HCT116 (cell line): ENCODE measurements at regions not wholly inside any gene's neighbourhood (a gene's known extent, or its start where the extent isn't known, plus 50 kb on each side); places are given as distances from the start of the nearest gene placed in this dataset.

Experiments
- EGR1 ChIP-seq: IDR thresholded peaks from 2 replicates; pipeline ENCODE4 v1.6.1; 2012; ENCODE audit warnings: low read depth
- ELF1 ChIP-seq: IDR thresholded peaks from 2 replicates; pipeline ENCODE4 v1.6.1; 2012; ENCODE audit warnings: low read depth, borderline replicate concordance
- EZH2 ChIP-seq: fragments of 200-600 bp; sonication (generic); IDR thresholded peaks from 2 replicates; pipeline ENCODE4 v1.6.1; 2017; ENCODE audit warnings: antibody characterized with exemption, mixed run types
- EZH2phosphoT487 ChIP-seq: fragments of 200-600 bp; IDR thresholded peaks from 2 replicates; pipeline ENCODE4 v1.6.1; 2018; ENCODE audit warnings: antibody characterized with exemption, borderline replicate concordance
- POLR2A ChIP-seq: IDR thresholded peaks from 2 replicates; pipeline ENCODE4 v1.7.0; 2011; ENCODE audit warnings: borderline replicate concordance; ENCODE audit not compliant: insufficient read depth, insufficient read length; ENCODE audit errors: extremely low read depth
- POLR2AphosphoS5 ChIP-seq: IDR thresholded peaks from 2 replicates; pipeline ENCODE4 v1.6.1; 2011; ENCODE audit warnings: mild to moderate bottlenecking, low read depth, low read length, moderate library complexity
- SP1 ChIP-seq: IDR thresholded peaks from 2 replicates; pipeline ENCODE4 v1.6.1; 2012; ENCODE audit warnings: low read depth
- ZFX ChIP-seq: fragments of 450-650 bp; IDR thresholded peaks from 2 replicates; pipeline ENCODE4 v1.6.1; 2017
- ZNF274 ChIP-seq: fragments of 200-500 bp; sonication (Bioruptor generic); IDR thresholded peaks from 2 replicates; pipeline ENCODE4 v1.6.1; 2014; ENCODE audit warnings: mild to moderate bottlenecking, low read depth, low read length, inconsistent platforms
- TF ChIP-seq, protein P1 (sequence below): IDR thresholded peaks from 2 replicates; pipeline ENCODE4 v1.6.1; 2012
- TF ChIP-seq, protein P2 (sequence below): IDR thresholded peaks from 2 replicates; pipeline ENCODE4 v1.6.1; 2012; ENCODE audit warnings: low read depth
- TF ChIP-seq, protein P3 (sequence below), 3 experiments: fragments of 200-600 bp in 1 of 3; sonication (generic) in 1 of 3; IDR thresholded peaks in 2 of 3; conservative IDR thresholded peaks in 1 of 3; 2 replicates each; pipeline ENCODE4 v1.5.1; 2012 to 2017; ENCODE audit warnings: low read depth in 2 of 3, low read length in 2 of 3, antibody characterized with exemption in 1 of 3, borderline replicate concordance in 1 of 3, control low read depth in 1 of 3, mild to moderate bottlenecking in 1 of 3, mixed read lengths in 1 of 3, mixed run types in 1 of 3, moderate library complexity in 1 of 3; ENCODE audit not compliant: insufficient read depth in 1 of 3

DNA sequence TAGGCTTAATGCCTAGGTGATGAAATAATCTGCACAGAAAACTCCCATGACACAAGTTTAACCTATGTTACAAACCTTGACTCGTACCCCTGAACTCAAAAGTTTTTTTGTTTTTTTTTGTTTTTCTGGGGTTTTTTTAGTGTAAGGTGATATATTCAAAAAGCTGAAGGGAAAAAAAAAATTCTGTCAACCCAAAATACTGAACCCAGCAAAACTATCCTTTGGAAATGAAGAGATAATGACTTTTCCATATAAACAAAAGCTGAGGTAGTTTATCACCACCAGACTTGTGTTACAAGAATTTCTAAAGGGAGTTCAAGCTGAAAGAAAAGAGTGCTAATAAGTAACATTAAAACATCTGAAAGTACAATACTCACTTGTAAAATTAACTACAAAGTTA, 448.1 kb downstream of the KCNH5 start:
- TF ChIP-seq EZH2phosphoT487 (no peak), POLR2AphosphoS5 (no peak), POLR2A (no peak), SP1 (no peak), EZH2 (no peak), ELF1 (no peak), ZFX (no peak), EGR1 (no peak), ZNF274 (no peak)
- TF ChIP-seq, protein P1, sequence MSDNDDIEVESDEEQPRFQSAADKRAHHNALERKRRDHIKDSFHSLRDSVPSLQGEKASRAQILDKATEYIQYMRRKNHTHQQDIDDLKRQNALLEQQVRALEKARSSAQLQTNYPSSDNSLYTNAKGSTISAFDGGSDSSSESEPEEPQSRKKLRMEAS, result no peak
- TF ChIP-seq, protein P2, sequence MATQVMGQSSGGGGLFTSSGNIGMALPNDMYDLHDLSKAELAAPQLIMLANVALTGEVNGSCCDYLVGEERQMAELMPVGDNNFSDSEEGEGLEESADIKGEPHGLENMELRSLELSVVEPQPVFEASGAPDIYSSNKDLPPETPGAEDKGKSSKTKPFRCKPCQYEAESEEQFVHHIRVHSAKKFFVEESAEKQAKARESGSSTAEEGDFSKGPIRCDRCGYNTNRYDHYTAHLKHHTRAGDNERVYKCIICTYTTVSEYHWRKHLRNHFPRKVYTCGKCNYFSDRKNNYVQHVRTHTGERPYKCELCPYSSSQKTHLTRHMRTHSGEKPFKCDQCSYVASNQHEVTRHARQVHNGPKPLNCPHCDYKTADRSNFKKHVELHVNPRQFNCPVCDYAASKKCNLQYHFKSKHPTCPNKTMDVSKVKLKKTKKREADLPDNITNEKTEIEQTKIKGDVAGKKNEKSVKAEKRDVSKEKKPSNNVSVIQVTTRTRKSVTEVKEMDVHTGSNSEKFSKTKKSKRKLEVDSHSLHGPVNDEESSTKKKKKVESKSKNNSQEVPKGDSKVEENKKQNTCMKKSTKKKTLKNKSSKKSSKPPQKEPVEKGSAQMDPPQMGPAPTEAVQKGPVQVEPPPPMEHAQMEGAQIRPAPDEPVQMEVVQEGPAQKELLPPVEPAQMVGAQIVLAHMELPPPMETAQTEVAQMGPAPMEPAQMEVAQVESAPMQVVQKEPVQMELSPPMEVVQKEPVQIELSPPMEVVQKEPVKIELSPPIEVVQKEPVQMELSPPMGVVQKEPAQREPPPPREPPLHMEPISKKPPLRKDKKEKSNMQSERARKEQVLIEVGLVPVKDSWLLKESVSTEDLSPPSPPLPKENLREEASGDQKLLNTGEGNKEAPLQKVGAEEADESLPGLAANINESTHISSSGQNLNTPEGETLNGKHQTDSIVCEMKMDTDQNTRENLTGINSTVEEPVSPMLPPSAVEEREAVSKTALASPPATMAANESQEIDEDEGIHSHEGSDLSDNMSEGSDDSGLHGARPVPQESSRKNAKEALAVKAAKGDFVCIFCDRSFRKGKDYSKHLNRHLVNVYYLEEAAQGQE, result no peak
- TF ChIP-seq, protein P3, sequence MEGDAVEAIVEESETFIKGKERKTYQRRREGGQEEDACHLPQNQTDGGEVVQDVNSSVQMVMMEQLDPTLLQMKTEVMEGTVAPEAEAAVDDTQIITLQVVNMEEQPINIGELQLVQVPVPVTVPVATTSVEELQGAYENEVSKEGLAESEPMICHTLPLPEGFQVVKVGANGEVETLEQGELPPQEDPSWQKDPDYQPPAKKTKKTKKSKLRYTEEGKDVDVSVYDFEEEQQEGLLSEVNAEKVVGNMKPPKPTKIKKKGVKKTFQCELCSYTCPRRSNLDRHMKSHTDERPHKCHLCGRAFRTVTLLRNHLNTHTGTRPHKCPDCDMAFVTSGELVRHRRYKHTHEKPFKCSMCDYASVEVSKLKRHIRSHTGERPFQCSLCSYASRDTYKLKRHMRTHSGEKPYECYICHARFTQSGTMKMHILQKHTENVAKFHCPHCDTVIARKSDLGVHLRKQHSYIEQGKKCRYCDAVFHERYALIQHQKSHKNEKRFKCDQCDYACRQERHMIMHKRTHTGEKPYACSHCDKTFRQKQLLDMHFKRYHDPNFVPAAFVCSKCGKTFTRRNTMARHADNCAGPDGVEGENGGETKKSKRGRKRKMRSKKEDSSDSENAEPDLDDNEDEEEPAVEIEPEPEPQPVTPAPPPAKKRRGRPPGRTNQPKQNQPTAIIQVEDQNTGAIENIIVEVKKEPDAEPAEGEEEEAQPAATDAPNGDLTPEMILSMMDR (IDR thresholded peaks at IDR 0.05 in 2 of 3, conservative IDR thresholded peaks at IDR 0.05 in 1 of 3; ENCODE audit: borderline replicate concordance in 1 of 3, insufficient read depth in 1 of 3, low read depth in 2 of 3, low read length in 2 of 3), result no peak
